Breast epithelium (tissue), 4 donors: ENCODE measurements at regions not wholly inside any gene's neighbourhood (a gene's known extent, or its start where the extent isn't known, plus 50 kb on each side); places are given as distances from the start of the nearest gene placed in this dataset.

ENCODE experiments used
- DNase-seq, 2 donors: peaks; one replicate each; pipeline ENCODE4 v3.0.0-alpha.2; 2019; ENCODE audit warnings: low spot score in 2 of 2
- H3K27ac ChIP-seq, 2 donors: fragments of 200-600 bp; sonication (generic) in 1 of 2; one replicate each; pipeline ENCODE4 v1.5.1; 2016 to 2019; ENCODE audit warnings: mild to moderate bottlenecking in 1 of 2
- H3K27me3 ChIP-seq, 2 donors: fragments of 200-600 bp; sonication (generic) in 1 of 2; one replicate each; pipeline versions ENCODE4 v1.5.1 to v1.6.0; 2017 to 2019; ENCODE audit warnings: control low read depth in 1 of 2, mild to moderate bottlenecking in 1 of 2
- H3K36me3 ChIP-seq: fragments of 200-600 bp; one replicate; pipeline ENCODE4 v1.5.1; 2019
- H3K4me1 ChIP-seq, 2 donors: fragments of 200-600 bp; sonication (generic); one replicate each; pipeline ENCODE4 v1.5.1; 2016 to 2019; ENCODE audit warnings: control low read depth in 1 of 2
- H3K4me3 ChIP-seq, 3 donors: fragments of 200-600 bp; sonication (generic); 1 replicate in 2 of 3; 2 replicates in 1 of 3; pipeline ENCODE4 v1.5.1; 2016 to 2019; ENCODE audit warnings: mild to moderate bottlenecking in 3 of 3, moderate library complexity in 2 of 3
- H3K9me3 ChIP-seq, 2 donors: fragments of 200-600 bp; sonication (generic) in 1 of 2; one replicate each; pipeline ENCODE4 v1.5.1; 2016 to 2019; ENCODE audit warnings: control low read depth in 1 of 2
- POLR2A ChIP-seq: fragments of 450-650 bp; IDR thresholded peaks from one replicate; pipeline ENCODE4 v1.6.1; 2016; ENCODE audit warnings: antibody characterized with exemption, mild to moderate bottlenecking, moderate library complexity
- POLR2AphosphoS5 ChIP-seq, 3 donors: sonication (generic); formaldehyde crosslinking; IDR thresholded peaks; one replicate each; pipeline ENCODE4 v1.6.1; 2017; ENCODE audit warnings: antibody characterized with exemption in 3 of 3
- intact Hi-C: fragments of 100-400 bp; cut with DNase I; formaldehyde crosslinking; loops from one replicate; pipeline ENCODE4 v1.15.1; 2023; ENCODE audit warnings: low total_unique reads
- TF ChIP-seq, protein P1 (sequence below), 3 donors: fragments of 450-650 bp; IDR thresholded peaks; one replicate each; pipeline ENCODE4 v1.5.1; 2016 to 2017; ENCODE audit warnings: antibody characterized with exemption in 3 of 3, mild to moderate bottlenecking in 3 of 3, moderate library complexity in 3 of 3

DNA sequence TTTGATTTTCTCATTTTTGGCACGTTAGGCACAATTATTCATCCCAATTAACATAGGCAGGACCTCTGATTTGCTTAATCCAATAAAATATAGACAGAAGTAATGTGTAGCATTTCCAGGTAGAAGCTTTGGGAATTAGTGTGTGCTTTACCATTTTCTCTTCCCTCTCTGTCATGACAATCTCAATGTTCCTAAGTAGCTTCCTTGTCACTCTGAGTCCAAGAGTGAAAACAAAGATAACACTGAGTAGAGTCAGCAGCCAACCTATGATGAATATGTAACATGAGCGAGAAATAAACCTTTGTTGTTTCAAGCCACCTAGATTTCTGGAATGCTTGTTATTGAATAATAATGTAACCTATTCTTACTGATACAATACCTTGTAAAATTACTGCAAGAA lies 283.8 kb downstream of the OMA1 start:
- H3K27ac ChIP-seq = no peak overlapping the region
- no peaks in the 10 kb centered on the region for H3K9me3 ChIP-seq
- intact Hi-C loops = no loop called here
- no peak for TF ChIP-seq POLR2A
- TF ChIP-seq, protein P1, sequence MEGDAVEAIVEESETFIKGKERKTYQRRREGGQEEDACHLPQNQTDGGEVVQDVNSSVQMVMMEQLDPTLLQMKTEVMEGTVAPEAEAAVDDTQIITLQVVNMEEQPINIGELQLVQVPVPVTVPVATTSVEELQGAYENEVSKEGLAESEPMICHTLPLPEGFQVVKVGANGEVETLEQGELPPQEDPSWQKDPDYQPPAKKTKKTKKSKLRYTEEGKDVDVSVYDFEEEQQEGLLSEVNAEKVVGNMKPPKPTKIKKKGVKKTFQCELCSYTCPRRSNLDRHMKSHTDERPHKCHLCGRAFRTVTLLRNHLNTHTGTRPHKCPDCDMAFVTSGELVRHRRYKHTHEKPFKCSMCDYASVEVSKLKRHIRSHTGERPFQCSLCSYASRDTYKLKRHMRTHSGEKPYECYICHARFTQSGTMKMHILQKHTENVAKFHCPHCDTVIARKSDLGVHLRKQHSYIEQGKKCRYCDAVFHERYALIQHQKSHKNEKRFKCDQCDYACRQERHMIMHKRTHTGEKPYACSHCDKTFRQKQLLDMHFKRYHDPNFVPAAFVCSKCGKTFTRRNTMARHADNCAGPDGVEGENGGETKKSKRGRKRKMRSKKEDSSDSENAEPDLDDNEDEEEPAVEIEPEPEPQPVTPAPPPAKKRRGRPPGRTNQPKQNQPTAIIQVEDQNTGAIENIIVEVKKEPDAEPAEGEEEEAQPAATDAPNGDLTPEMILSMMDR (IDR thresholded peaks at IDR 0.05) = no peak
- TF ChIP-seq POLR2AphosphoS5 (IDR thresholded peaks at IDR 0.05) = no peak
- no peak overlapping the region for H3K4me3 ChIP-seq
- H3K4me1 ChIP-seq = no peaks in the 10 kb centered on the region
- no peak for DNase-seq
- no peaks in the 10 kb centered on the region for H3K36me3 ChIP-seq
- H3K27me3 ChIP-seq = no peaks in the 10 kb centered on the region

DNA sequence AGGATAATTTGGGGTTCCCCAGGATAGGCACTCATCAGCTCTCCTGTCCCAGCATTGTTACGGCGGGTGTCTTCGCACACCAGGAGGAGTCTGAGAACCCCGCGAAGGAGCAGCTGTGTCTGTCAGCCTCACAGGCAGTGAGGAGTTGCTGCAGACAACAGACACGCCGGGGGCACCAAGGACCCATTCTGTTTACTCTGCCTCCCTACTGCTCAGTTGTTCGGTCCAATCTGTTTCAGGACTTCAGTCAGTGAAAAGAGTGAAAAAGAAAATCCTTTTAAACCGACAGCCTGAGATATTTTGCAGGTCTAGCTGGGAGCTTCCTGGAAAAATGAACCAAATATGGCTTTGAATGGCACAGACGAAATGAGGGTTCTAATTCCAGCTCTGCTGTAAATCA lies 288.4 kb downstream of the OMA1 start:
- no peaks in the 10 kb centered on the region for H3K27me3 ChIP-seq
- DNase-seq = no peak
- intact Hi-C loops = no loop called here
- no peaks in the 10 kb centered on the region for H3K36me3 ChIP-seq
- H3K27ac ChIP-seq = no peak overlapping the region
- TF ChIP-seq POLR2A (no peak), POLR2AphosphoS5 (IDR thresholded peaks at IDR 0.05) (no peak)
- TF ChIP-seq, protein P1 (IDR thresholded peaks at IDR 0.05) = no peak
- no peak overlapping the region for H3K4me3 ChIP-seq
- H3K4me1 ChIP-seq = no peaks in the 10 kb centered on the region
- no peaks in the 10 kb centered on the region for H3K9me3 ChIP-seq

DNA sequence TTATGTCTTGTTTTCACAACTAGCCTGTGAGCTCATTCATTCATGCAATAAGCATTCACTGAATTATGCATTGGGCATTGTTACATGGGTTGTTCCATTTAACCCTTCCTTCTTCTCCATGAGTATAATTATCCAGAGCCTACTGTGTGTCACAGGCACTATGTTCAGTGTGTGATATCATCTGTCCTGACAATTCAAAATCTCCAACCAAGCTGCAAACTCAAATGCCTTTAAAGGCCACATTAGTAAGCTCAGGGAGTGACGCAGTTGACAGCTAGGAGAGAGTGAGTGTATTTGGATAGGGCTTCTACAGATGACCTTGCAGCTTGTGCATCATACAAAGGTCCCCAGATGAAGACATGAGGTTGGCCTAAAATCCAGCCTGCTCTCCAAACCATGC lies 289.5 kb downstream of the OMA1 start:
- Histone ChIP-seq H3K27ac (no peak overlapping the region), H3K4me1 (no peaks in the 10 kb centered on the region), H3K36me3 (no peaks in the 10 kb centered on the region), H3K9me3 (no peaks in the 10 kb centered on the region), H3K4me3 (no peak overlapping the region), H3K27me3 (no peaks in the 10 kb centered on the region)
- no peak for DNase-seq
- TF ChIP-seq POLR2A (no peak), POLR2AphosphoS5 (IDR thresholded peaks at IDR 0.05) (no peak)
- TF ChIP-seq, protein P1 (IDR thresholded peaks at IDR 0.05) = no peak
- intact Hi-C loops = no loop called here

DNA sequence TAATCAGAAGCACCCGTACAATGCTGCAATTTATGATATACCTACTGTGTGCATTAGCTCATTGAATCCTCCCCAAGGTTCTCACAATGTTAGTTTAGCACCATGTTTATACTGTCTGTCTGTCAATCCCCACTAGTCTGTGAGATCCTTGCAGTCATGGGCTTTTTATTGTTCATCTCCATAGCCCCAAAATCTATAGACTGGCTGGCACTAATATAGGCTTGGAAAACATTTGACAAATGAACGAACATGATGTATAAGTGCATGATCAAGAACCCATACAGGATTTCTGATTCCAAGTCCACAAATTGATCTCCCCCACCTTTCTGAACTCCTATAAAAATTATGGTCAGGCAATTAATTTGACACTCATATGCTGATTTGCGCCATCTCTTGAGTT lies 290.0 kb downstream of the OMA1 start:
- intact Hi-C loops = no loop called here
- Histone ChIP-seq H3K4me1 (no peaks in the 10 kb centered on the region), H3K27me3 (no peaks in the 10 kb centered on the region), H3K36me3 (no peaks in the 10 kb centered on the region), H3K9me3 (no peaks in the 10 kb centered on the region), H3K4me3 (no peak overlapping the region), H3K27ac (no peak overlapping the region)
- no peak for DNase-seq
- TF ChIP-seq POLR2AphosphoS5 (IDR thresholded peaks at IDR 0.05) = no peak
- TF ChIP-seq, protein P1 (IDR thresholded peaks at IDR 0.05) = no peak
- TF ChIP-seq POLR2A = no peak

DNA sequence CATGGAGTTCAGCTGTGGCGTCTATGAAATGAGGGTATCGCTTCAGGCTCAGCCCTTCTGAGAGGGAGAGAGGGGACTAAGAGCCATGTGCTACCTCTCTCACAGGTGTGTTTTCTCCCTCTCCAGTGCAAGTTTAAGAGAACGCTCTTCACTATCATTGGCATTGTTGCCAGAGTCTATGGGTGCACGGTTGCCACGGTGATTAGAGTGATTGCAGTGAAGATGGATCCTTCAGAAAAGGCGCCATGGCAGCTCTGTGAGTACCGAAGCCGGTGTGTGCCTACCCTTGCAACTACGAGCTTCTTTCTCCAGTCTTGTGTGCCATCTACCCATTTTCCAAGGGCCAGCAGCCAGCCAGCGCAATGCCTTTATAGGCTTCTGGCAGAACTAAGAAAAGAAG lies 290.5 kb downstream of the OMA1 start:
- Histone ChIP-seq H3K9me3 (no peaks in the 10 kb centered on the region), H3K36me3 (no peaks in the 10 kb centered on the region), H3K27me3 (no peaks in the 10 kb centered on the region), H3K27ac (no peak overlapping the region), H3K4me3 (no peak overlapping the region), H3K4me1 (no peaks in the 10 kb centered on the region)
- TF ChIP-seq, protein P1 (IDR thresholded peaks at IDR 0.05) = no peak
- TF ChIP-seq POLR2A (no peak), POLR2AphosphoS5 (IDR thresholded peaks at IDR 0.05) (no peak)
- intact Hi-C loops = no loop called here
- DNase-seq = no peak
